Hematopoietic multipotent progenitor cell treated with erythropoietin and hydrocortisone succinate and interleukin-3 and kit ligand, for 8 days (in vitro differentiated cells): ENCODE measurements at regions not wholly inside any gene's neighbourhood (a gene's known extent, or its start where the extent isn't known, plus 50 kb on each side); places are given as distances from the start of the nearest gene placed in this dataset.
"Not testable (repeated sequence)": the region's sequence is repeated elsewhere in the genome, so short reads cannot be mapped to it uniquely, and the experiment has no call there.

Experiments
- DNase-seq: peaks from one replicate; pipeline ENCODE4 v3.0.0-alpha.2; 2015

DNA sequence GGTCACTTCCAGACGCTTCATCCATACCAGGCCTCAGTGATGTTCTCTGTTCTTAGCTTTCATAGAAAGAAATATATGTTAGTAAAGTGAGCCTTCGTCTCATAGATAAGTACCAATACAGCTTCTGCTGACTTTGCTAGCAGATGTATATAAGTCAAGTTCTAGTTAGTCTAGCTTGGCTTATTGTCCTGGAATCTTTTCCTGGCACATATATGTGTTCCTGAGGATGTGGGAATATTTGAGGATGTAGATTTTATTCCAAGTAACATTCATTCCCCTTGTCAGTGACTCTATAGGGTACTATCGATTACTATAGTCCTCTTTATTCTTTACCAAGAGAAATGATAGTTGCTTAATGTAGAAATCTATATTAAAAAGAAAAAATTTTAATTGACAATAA is 135.2 kb upstream of the FAM9C start:
- DNase-seq = no peak

GRCh38 chrX:13179100-13179499 is 134.7 kb upstream of the FAM9C start:
- DNase-seq = no peak

DNA sequence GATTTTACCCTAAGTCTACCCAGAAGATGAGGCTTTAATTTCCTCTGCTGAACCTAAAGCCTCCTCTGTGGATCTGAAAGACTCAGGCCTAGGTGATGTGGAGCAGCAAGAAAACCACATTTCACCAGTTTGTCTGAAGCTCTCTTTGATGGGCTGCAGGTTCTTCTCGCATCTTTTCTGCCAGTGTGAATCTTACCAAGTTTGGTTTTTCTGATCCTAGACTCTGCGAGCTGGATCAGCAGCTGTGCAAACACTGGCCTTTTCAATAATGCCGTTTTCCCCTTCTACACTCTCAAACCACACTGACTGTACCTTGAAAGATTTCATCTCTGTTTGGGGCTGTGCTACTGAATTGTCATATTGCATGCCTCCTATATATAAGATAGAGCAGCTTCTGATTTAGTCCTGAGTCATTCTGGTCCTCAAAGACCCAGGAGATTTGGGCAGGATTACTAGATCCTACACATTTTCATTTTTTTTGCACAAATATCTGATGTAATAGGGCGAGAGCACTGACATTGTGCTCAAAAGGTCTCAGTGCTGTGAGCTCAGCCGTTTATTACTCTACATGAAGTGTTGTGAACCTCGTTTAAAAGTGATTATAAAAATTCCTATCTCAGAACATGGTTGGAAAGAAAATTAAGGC is 133.6 kb upstream of the FAM9C start:
- no peak for DNase-seq

- DNase-seq = no peak
Measured at GRCh38 chrX:13175056-13175455, 130.6 kb upstream of the FAM9C start.

- no peak for DNase-seq
Measured at GRCh38 chrX:13170966-13171558, 126.6 kb upstream of the FAM9C start.

DNA sequence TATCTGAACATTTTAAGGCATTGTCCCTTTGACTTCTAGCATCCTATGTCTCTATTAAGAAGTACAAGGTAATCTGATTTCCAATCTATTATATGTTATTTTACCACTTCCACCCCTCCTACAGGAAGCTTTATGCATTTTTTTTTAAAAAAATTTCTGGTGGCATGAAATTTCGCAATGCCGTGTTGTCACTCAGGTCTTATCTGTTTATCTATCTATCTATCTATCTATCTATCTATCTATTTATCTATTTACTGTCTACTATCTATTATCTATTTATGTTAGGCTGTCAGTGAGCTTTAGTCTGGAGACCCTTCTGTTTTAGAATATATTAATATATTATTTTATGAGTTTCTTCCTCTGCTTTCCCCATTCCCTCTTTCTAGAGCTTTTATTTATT is 125.3 kb upstream of the FAM9C start:
- DNase-seq = no peak

- no peak for DNase-seq
Measured at GRCh38 chrX:13168269-13168668, 123.8 kb upstream of the FAM9C start.

- no peak for DNase-seq
Measured at GRCh38 chrX:13167481-13168231, 123.2 kb upstream of the FAM9C start.

- no peak for DNase-seq
Measured at GRCh38 chrX:13165266-13166189, 121.1 kb upstream of the FAM9C start.

- no peak for DNase-seq
Measured at GRCh38 chrX:13164611-13165010, 120.2 kb upstream of the FAM9C start.

DNA sequence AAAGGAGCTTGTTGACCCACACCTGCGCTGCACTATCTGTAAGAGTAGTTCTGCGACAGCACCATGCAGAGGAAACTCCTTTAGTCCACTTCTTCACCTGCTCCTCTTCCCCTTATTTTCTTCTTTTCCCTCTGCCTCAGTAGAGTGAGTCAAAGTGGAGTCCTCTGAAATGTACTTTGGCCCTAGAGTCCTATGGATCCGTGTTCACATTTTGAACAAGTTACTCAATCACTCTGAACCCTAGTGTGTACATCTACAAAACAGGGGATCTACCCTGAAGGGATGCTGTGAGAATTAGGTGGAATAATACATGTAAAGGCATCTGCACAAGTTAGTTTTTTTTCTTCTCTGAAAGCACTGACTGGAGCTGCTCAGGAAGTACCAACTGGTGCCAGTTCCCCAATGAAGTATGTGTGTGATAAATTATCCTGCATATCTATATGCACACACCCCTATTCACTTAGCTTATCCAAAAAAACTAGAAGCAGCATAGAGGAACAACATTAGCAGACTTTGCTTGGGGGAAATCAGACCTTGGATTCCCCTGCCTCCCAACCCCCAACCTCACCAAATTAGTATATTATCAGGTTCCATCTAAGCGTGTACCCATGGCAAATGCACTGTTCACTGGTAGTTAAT is 118.5 kb upstream of the FAM9C start:
- DNase-seq = no peak

GRCh38 chrX:13159886-13160285 is 115.5 kb upstream of the FAM9C start:
- no peak for DNase-seq

DNA sequence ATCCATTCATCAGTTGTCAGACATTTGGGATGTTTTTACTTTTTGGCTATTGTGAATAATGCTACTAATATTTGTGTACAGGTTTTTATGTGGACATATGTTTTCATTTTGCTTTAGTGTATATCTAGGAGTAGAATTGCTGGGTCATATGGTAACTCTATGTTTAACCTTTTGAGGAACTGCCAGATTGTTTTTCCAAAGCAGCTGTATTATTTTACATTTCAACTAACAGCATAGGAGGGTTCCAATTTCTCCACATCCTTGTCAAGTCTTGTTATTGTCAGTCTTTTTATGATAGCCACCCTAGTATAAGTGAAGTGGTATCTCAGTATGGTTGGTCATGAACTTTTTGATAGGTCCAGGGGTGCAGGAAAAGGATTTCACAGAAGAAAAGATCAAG is 114.5 kb upstream of the FAM9C start:
- DNase-seq = no peak

- DNase-seq = not testable (repeated sequence)
Measured at GRCh38 chrX:13155550-13155949, 111.1 kb upstream of the FAM9C start.

GRCh38 chrX:13153796-13154195 is 109.4 kb upstream of the FAM9C start:
- no peak for DNase-seq

- DNase-seq = no peak
Measured at GRCh38 chrX:13152518-13153185, 108.2 kb upstream of the FAM9C start.

DNA sequence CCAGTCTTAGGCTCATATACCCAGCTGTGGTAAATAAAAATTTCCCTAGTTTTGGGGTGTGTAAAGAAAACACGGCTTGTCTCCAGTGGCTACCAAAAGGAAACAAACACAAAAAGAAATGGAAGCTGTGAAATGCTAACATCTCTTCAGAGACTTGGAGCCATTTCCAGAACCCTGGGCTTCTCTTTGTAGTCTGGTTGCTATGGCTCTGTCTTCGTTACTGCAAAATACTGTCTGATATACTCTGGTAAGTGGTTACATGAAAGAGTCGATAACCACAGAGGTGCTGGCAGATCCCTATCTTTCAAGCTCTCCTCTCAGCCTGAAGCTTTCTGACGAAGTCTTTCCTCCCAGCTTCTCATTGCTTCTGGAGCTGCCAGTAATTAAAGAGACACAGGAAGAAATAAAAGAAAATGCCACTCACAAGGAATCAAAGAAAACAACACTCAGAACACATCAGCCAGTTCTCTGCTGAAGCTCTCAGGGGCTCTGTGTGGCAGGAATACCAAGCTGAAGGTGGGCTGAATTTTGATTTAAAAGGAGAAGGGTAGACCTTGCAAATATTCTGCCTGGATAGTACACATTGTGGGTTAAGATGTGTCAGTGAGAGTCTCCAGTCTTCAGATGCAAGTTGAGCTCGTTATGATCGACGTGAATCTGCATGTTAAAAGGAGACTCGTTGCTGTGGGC is 107.6 kb upstream of the FAM9C start:
- no peak for DNase-seq

DNA sequence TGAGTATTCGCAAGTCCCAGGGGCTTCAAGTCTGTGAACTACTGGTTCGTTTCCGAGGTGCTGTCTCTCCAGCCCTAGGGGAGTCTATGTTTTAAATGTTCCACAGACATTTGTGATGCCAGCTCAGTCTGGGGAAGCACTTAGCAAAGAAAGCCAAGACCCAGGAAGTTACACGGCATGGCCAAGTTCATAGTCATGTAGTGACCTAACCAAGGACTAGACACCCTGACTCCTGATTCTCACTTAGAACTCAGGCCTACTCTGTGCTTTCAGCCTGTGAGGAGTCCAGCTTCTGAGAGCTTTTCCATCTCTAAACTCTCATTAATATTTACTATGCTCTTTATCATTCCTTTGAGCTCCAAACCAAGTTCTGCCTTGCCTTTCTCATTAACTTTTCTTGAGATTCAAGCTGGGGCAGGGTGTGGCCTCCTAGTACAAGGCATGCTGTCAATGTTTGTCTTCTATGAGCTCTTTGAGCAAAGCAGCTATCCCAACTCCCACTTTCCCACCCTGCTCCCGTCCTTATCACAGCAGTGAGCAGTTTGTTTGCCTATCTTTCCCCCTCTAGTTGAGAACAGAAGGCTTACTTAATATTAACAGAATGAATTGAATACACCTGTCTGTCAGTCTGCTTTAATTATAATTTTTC is 105.4 kb upstream of the FAM9C start:
- DNase-seq = no peak

- no peak for DNase-seq
Measured at GRCh38 chrX:13147733-13148132, 103.3 kb upstream of the FAM9C start.

DNA sequence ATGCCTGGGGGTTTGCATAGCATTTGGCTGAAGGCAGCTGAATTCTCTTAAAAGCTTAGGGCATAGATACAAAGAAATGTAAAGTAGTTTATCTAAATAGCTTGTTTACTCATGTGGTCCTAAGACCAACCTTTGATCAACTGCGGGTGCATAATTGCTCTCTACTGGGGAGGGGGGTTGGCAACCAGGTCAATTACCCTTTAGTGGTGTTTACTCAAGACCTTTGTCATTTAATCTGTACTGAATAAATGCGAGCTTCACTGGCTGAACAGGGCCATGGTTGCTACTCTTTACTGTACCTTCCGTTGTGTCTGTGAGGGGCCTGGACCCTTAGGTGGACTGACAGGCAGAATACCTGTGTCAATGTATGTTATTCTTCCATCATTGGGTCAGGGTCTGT is 102.7 kb upstream of the FAM9C start:
- no peak for DNase-seq
